LNCaP clone FGC (cell line): ENCODE measurements at regions not wholly inside any gene's neighbourhood (a gene's known extent, or its start where the extent isn't known, plus 50 kb on each side); places are given as distances from the start of the nearest gene placed in this dataset.

Source experiments
- DNase-seq: peaks from one replicate; pipeline ENCODE4 v3.0.0-alpha.2; 2011; ENCODE audit warnings: low read depth
- H3K4me3 ChIP-seq: 2 replicates; pipeline ENCODE4 v1.5.1; 2011; ENCODE audit warnings: mild to moderate bottlenecking, low read depth, low read length, control low read depth
- CTCF ChIP-seq: IDR thresholded peaks from 2 replicates; pipeline ENCODE4 v1.5.1; 2012; ENCODE audit warnings: mild to moderate bottlenecking; ENCODE audit not compliant: control insufficient read depth, insufficient read depth; ENCODE audit errors: extremely low read depth

DNA sequence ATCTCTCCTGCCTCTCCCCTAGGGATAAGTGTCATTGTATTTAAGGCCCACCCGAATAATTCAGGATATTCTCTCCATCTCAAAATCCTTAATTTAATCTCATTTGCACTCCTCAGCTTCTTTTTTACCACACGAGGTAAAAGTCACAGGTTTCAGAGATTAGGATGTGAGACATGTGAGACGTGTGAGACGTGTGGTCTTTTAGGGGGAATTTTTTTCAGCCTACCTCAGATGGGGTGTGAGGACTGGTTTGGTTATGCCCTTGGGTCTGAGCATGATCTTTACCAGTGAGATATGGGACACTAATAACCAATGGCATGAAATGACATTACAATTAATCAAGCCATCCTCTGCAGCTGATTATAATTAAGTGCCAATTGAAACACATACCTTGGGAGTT is 324.2 kb downstream of the BMP2 start:
- DNase-seq, result no peak
- TF ChIP-seq CTCF, result no peak
- no peak overlapping the region for H3K4me3 ChIP-seq

GRCh38 chr20:7094438-7094997 is 327.0 kb downstream of the BMP2 start:
- DNase-seq, result peak; percentile 3
- no peak overlapping the region for H3K4me3 ChIP-seq
- peak; percentile 57 for TF ChIP-seq CTCF

DNA sequence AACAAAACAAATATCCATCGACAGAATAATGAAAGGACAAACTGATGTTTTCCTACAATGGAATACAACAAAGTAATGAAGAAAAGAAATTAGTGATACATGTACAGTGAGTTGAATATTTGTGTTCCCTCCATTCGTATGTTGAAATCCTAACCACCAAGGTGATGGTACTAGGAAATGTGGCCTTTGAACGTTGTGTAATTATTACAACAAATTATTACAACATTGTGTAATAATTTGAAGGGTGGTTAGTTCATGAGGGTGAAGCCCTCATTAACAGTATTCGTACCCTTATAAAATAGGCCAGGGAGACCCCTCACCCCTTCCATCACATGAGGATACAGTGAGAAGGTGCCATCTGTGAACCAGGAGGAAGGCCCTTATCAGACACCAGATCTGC is 339.4 kb downstream of the BMP2 start:
- H3K4me3 ChIP-seq, result no peak overlapping the region
- TF ChIP-seq CTCF, result no peak
- DNase-seq, result no peak

DNA sequence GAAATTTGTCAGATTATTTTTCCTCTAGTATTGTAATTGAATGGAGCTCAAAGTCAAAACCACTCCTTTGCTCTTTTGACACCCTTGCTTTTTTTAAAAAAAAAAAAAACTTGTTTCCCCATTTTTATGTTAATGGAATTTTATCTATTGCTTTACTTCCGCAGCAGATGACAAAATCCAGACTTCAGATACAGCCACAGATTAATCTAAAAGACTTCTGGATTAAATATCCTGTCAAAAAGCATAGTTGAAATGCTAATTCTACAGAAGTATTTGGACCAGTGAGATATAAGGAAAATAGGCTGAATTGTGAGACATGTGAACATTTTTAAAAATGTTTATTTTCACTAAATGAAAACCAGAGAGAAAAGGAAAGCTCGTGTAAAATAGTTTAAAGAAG is 341.4 kb downstream of the BMP2 start:
- DNase-seq, result no peak
- TF ChIP-seq CTCF, result no peak
- H3K4me3 ChIP-seq, result no peak overlapping the region

GRCh38 chr20:7113577-7114466 is 346.3 kb downstream of the BMP2 start:
- no peak overlapping the region for H3K4me3 ChIP-seq
- TF ChIP-seq CTCF, result peak; percentile 52; the same call in 1 of the 2 replicates
- no peak for DNase-seq

DNA sequence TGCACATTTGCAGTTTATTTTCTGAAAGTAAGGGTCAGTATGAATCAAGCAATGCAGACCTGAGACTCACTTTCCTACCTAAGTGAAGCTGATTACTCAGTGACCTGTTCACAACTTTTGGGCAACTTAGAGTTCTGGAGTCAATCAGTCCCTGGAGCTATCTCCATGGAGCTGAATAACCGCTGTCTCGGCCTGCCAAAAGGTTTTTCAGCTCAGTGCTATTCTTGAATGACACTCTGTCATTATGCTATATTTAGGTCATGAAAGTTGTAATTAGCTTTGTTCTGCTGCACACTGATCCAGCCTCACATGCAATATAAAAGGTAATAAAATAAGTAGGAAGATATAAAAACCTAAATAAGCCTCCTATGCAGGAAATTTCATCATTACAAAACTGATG is 356.0 kb downstream of the BMP2 start:
- TF ChIP-seq CTCF, result no peak
- H3K4me3 ChIP-seq, result no peak overlapping the region
- DNase-seq, result no peak
